Activated CD8-positive, alpha-beta T cell treated with anti-CD3 and anti-CD28 coated beads, Interleukin-2, amount 10 ng/mL, durations not matched to agents 7 days and 5 days (primary cell): ENCODE measurements at regions not wholly inside any gene's neighbourhood (a gene's known extent, or its start where the extent isn't known, plus 50 kb on each side); places are given as distances from the start of the nearest gene placed in this dataset.

ENCODE experiments used
- ATAC-seq: fragments of 150-1000 bp; cut with Tn5 transposase; one replicate; pipeline ENCODE4 v1.10.0; 2021; ENCODE audit warnings: moderate library complexity
- CTCF ChIA-PET: fragments of 350-600 bp; sonication (Branson Sonifier 250); formaldehyde crosslinking; loops from one replicate; lab custom pipeline; 2021; ENCODE audit warnings: antibody characterized with exemption; lab: Charles Lee
- POLR2A ChIA-PET: fragments of 350-600 bp; sonication (Branson Sonifier 250); formaldehyde crosslinking; loops from one replicate; lab custom pipeline; 2021; ENCODE audit warnings: antibody characterized with exemption; lab: Charles Lee
- DNase-seq: peaks from one replicate; pipeline ENCODE4 v3.0.0-alpha.2; 2020
- H3K27ac Mint-ChIP-seq: one replicate; pipeline ENCODE4 v1.8.0; 2021; ENCODE audit warnings: mild to moderate bottlenecking, mixed read lengths
- H3K27me3 Mint-ChIP-seq: one replicate; pipeline ENCODE4 v1.8.0; 2021; ENCODE audit warnings: low read depth, mixed read lengths
- H3K36me3 Mint-ChIP-seq: one replicate; pipeline ENCODE4 v1.8.0; 2021; ENCODE audit warnings: low read depth, mixed read lengths
- H3K4me1 Mint-ChIP-seq: one replicate; pipeline ENCODE4 v1.8.0; 2021; ENCODE audit warnings: low read depth, mixed read lengths
- H3K4me3 Mint-ChIP-seq: one replicate; pipeline ENCODE4 v1.8.0; 2021; ENCODE audit warnings: mild to moderate bottlenecking, mixed read lengths
- H3K9me3 Mint-ChIP-seq: one replicate; pipeline ENCODE4 v1.8.0; 2022; ENCODE audit warnings: mixed read lengths; ENCODE audit not compliant: insufficient read depth

DNA sequence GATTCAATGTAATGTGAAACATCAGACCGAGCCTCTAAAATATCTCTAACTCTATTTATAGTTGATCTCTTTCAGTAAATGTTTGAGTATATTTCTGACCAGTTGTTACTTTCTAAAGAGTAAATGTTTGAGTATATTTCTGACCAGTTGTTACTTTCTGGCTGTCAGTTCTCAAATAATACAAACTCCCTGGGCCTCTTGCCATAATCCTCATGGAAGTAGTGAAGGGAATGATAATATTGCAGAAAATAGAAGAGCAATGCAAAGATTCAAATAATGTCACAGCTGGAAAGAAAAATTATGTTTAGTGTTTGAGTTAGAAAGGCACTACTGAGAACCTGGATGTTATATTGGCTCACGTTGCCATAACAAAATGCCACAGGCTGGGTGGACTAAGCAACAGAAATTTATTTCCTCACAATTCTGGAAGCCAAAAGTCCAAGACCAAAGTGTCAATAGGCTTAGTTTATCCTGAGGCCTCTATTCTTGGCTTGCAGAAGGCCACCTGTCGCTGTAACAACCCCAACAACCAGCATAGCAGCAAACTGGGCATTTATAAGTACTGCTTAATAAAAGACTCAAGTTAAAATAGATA is 470.6 kb upstream of the BCHE start:
- H3K4me1 Mint-ChIP-seq = no peaks in the 10 kb centered on the region
- no peak overlapping the region for H3K4me3 Mint-ChIP-seq
- H3K27me3 Mint-ChIP-seq = no peaks in the 10 kb centered on the region
- POLR2A ChIA-PET = no interaction called here
- H3K27ac Mint-ChIP-seq = no peak overlapping the region
- ATAC-seq (no peak), DNase-seq (no peak)
- CTCF ChIA-PET = no interaction called here
- H3K36me3 Mint-ChIP-seq = no peaks in the 10 kb centered on the region
- H3K9me3 Mint-ChIP-seq = peaks cover 4% of the 10 kb centered on the region

DNA sequence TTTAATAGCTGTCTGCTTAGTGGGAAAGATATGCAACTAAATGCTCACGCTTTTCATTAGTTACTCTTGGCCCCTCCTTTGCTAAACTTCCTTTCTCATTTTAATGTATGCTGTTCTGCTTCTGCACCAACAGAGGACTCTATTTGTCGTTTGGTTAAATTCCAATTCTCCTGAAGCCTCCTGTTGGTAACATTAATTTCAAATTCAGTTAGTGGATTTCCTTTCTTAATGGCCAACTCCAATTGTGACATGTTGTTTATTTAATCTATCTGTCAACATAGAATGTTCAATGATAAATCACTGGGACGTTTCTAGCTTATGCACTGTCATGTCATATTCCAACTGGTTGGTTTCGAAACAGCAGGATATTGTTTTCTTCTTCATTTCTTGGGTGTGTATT is 467.4 kb upstream of the BCHE start:
- H3K27ac Mint-ChIP-seq = no peak overlapping the region
- no peaks in the 10 kb centered on the region for H3K27me3 Mint-ChIP-seq
- no peaks in the 10 kb centered on the region for H3K4me1 Mint-ChIP-seq
- ChIA-PET CTCF (no interaction called here), POLR2A (no interaction called here)
- ATAC-seq (no peak), DNase-seq (no peak)
- H3K36me3 Mint-ChIP-seq = no peaks in the 10 kb centered on the region
- no peak overlapping the region for H3K4me3 Mint-ChIP-seq
- peaks cover 4% of the 10 kb centered on the region for H3K9me3 Mint-ChIP-seq

DNA sequence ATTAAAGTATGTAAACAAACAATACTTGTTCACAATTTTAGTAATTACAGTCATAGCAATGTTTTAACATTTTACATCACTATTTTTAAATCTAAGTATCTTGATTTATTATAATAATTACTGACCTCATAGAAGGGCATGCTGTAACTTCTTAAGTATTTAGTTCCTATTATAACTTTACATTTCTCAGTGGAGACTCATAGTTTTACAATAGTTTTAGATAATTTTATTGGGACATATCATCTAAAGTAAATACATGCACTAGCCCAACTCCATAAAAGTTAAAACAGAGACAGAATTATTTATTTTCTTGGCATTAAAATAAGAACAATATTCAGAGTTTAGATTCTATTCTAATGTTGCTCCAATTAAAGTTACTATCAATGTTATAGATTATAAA is 466.5 kb upstream of the BCHE start:
- H3K27me3 Mint-ChIP-seq = no peaks in the 10 kb centered on the region
- no peak overlapping the region for H3K4me3 Mint-ChIP-seq
- H3K4me1 Mint-ChIP-seq = no peaks in the 10 kb centered on the region
- H3K9me3 Mint-ChIP-seq = peaks cover 4% of the 10 kb centered on the region
- H3K27ac Mint-ChIP-seq = no peak overlapping the region
- ATAC-seq (no peak), DNase-seq (no peak)
- H3K36me3 Mint-ChIP-seq = no peaks in the 10 kb centered on the region
- ChIA-PET POLR2A (no interaction called here), CTCF (no interaction called here)

DNA sequence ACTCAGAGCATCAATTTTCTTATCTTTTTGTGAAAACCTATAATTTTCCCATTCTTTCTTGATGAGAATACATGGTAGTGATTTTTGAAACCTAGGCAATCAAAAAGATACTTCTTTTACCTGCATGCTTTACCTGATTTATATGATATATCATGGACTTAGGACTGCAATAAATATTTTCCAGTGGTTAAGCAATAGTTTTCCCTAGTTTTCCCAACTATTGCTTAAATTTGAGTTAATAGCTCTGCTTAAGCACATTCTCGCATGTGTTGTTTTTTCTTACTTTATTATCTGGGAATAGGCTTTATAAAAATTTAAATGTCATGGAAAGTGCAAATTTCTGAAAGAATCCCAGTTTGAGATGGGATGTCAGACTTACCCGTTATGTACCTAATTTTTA is 465.1 kb upstream of the BCHE start:
- peaks cover 4% of the 10 kb centered on the region for H3K9me3 Mint-ChIP-seq
- no peak overlapping the region for H3K27ac Mint-ChIP-seq
- DNase-seq (no peak), ATAC-seq (no peak)
- H3K27me3 Mint-ChIP-seq = no peaks in the 10 kb centered on the region
- CTCF ChIA-PET = no interaction called here
- no peak overlapping the region for H3K4me3 Mint-ChIP-seq
- no peaks in the 10 kb centered on the region for H3K36me3 Mint-ChIP-seq
- no peaks in the 10 kb centered on the region for H3K4me1 Mint-ChIP-seq
- POLR2A ChIA-PET = no interaction called here

DNA sequence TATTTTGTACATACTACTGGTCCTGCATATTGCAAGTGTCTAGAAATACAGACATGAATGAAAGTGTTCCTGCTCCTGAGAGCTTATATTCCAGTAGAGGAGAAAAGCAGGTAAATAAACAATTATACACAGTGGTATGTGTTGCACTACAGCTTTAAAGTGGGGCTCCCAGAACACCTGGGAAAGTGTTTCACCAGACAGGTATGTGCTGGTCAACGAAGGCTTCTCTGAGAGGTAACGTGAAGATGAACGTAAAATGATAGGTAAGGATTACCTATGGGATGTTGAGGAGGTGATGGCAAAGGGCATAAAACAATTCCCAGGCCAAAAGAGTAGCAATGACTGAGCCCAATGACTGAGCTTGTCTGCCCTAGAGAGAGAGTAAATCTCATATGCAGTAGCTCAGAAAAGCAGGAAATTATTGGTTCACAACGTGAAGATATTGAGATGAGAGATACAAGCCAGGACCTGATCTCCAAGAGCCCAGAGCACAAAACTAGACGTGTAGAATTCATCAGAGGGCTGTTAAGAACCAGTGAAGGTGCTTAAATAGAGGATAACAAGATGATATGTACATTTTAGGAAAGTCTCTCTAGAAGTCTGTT is 459.1 kb upstream of the BCHE start:
- no peak overlapping the region for H3K4me3 Mint-ChIP-seq
- POLR2A ChIA-PET = no interaction called here
- CTCF ChIA-PET = no interaction called here

DNA sequence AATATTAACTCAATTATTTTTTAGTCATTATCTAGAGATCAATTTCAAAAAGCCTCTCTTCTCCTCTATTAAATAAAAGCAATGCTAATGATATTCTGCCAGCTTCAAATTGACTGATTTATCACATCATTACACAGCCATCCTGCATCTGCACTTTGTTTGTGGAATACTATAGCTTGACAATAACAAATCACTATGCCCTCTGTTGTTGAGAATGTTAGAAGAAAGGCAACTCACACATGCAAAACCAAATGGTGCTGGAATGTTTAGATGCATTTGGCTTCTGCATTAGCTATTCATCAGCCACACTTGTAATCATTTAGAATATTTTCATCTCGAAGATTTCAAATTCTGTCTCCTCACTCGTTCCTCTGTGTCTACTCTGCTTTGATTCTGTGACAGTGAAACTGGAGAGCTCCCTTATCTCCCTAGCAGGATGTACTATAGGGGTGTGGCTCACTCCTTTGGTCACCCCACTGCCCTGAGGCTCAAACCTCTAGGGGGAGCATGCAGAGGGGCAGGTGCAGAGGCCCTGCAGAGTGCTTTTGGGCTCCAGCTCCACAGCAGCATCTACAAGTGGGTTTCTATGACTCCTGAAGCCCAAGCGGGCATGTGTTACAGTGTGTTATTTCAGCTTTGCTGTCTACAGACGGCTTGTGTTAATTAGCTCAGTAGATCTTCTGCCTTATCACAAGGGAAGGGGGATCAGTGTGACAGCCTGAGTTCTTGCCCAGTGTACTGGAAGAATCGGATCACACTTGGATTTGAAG is 454.1 kb upstream of the BCHE start:
- ChIA-PET POLR2A (no interaction called here), CTCF (no interaction called here)
- Mint-ChIP-seq H3K27ac (no peak overlapping the region), H3K27me3 (no peaks in the 10 kb centered on the region), H3K4me3 (no peak overlapping the region), H3K4me1 (no peaks in the 10 kb centered on the region), H3K36me3 (no peaks in the 10 kb centered on the region), H3K9me3 (peaks cover 6% of the 10 kb centered on the region)
- DNase-seq = no peak
- ATAC-seq = no peak

More for the DNA sequence above, 459.1 kb upstream of the BCHE start:
- DNase-seq (no peak), ATAC-seq (no peak)
- no peak overlapping the region for H3K27ac Mint-ChIP-seq
- H3K4me1 Mint-ChIP-seq = no peaks in the 10 kb centered on the region
- H3K36me3 Mint-ChIP-seq = no peaks in the 10 kb centered on the region
- no peaks in the 10 kb centered on the region for H3K27me3 Mint-ChIP-seq
- H3K9me3 Mint-ChIP-seq = no peaks in the 10 kb centered on the region

DNA sequence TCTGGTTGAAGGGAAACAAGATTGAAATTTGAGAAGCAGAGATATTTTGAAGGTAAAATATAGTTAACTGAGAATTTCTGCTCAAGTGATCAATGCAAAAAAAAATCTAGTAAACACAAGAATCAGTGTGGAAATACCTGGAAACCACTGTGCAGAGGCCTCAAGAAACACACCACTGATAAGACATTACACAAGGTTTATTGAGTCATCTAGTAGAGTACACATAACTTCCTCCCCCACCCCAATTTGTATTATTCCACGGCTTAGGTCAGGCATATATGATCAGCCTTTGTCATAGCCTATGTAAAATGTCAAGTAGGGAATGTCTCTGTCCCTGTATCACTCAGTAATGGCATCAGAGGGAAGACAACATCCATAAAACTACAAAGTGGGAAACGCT is 447.8 kb upstream of the BCHE start:
- ATAC-seq = no peak
- ChIA-PET CTCF (no interaction called here), POLR2A (no interaction called here)
- no peaks in the 10 kb centered on the region for H3K27me3 Mint-ChIP-seq
- H3K36me3 Mint-ChIP-seq = no peaks in the 10 kb centered on the region
- H3K27ac Mint-ChIP-seq = no peak overlapping the region
- no peak overlapping the region for H3K4me3 Mint-ChIP-seq
- H3K9me3 Mint-ChIP-seq = peaks cover 17% of the 10 kb centered on the region
- no peaks in the 10 kb centered on the region for H3K4me1 Mint-ChIP-seq
- no peak for DNase-seq

DNA sequence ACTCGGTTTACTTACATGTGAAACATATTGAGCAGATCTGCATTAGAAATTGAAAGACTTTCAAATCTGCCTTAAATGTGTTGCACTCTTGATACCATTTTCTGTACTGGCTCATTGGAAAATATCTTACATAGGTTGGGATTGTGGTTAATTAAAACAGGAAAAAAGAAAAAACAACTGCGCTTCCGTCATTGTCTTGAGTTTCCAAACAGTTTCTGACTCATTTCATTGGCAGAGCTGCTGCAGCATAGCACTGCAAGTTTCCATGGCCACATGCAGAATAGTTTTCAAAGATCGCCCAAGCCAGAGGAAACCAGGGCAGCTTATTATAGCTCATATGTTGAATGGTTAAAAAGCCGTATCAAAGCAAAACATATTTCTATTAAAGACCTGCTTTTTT is 446.6 kb upstream of the BCHE start:
- DNase-seq (no peak), ATAC-seq (no peak)
- ChIA-PET CTCF (no interaction called here), POLR2A (no interaction called here)
- Mint-ChIP-seq H3K36me3 (no peaks in the 10 kb centered on the region), H3K4me1 (no peaks in the 10 kb centered on the region), H3K4me3 (no peak overlapping the region), H3K27ac (no peak overlapping the region), H3K27me3 (no peaks in the 10 kb centered on the region), H3K9me3 (peaks cover 17% of the 10 kb centered on the region)

DNA sequence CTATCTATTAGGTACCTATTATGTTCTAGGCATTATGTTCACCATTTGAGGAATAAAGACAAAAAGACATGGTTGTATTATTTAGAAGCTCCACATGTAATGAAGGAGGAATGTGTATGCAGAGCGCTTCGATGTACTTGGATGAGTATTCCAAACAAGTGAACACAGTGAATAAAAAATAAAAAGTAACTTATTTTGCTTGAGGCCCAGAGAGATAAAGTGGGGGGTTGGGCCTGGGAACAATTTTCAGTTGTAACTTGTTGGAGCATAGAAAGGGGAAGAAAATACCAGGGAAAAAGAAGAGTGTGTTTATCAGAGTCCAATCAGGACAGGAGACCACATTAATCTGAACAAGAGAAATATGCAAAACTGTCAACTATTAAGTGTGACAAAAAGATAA is 445.7 kb upstream of the BCHE start:
- no peak for DNase-seq
- Mint-ChIP-seq H3K27ac (no peak overlapping the region), H3K9me3 (peaks cover 17% of the 10 kb centered on the region), H3K4me3 (no peak overlapping the region), H3K4me1 (no peaks in the 10 kb centered on the region), H3K36me3 (no peaks in the 10 kb centered on the region), H3K27me3 (no peaks in the 10 kb centered on the region)
- CTCF ChIA-PET = no interaction called here
- ATAC-seq = no peak
- POLR2A ChIA-PET = no interaction called here

DNA sequence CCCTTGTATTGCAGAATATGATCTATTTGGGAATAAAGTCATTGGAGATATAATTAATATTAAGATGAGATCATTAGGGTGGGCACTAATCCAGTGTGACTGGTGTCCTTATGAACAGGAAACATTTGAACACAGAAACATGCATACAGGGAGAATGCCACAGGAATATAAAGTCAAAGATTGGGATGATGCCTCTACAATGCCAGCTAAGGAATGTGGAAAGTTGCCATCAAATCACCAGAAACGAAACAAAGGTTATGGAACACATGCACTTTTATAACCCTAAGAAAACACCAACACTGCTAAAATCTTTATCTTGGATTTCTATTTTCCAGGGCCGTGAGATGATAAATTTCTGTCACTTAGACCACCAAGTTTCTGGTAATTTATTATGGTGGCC is 442.4 kb upstream of the BCHE start:
- H3K27me3 Mint-ChIP-seq = no peaks in the 10 kb centered on the region
- ChIA-PET POLR2A (no interaction called here), CTCF (no interaction called here)
- H3K27ac Mint-ChIP-seq = no peak overlapping the region
- no peaks in the 10 kb centered on the region for H3K4me1 Mint-ChIP-seq
- DNase-seq (no peak), ATAC-seq (no peak)
- H3K4me3 Mint-ChIP-seq = no peak overlapping the region
- peaks cover 10% of the 10 kb centered on the region for H3K9me3 Mint-ChIP-seq
- no peaks in the 10 kb centered on the region for H3K36me3 Mint-ChIP-seq

DNA sequence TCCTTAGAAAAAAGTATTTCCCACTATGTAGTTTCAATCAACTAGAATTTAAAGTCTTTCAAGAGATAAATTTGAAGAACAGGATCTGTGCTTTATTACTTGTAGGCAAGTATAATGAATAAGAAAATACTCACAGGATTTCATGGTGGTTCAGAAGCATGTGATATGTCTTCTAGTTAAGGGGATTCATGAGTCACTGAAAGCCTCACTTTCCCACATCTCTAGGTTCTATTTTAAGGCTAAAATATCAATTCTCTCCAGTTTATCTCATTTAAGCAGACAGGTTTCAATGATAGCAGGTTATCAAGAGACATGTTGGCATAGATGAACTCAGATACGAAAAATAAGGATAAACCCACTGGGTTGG is 437.8 kb upstream of the BCHE start:
- ChIA-PET POLR2A (no interaction called here), CTCF (no interaction called here)
- peaks cover 3% of the 10 kb centered on the region for H3K9me3 Mint-ChIP-seq
- H3K36me3 Mint-ChIP-seq = no peaks in the 10 kb centered on the region
- DNase-seq = no peak
- no peak overlapping the region for H3K4me3 Mint-ChIP-seq
- no peak overlapping the region for H3K27ac Mint-ChIP-seq
- ATAC-seq = no peak
- H3K27me3 Mint-ChIP-seq = no peaks in the 10 kb centered on the region
- H3K4me1 Mint-ChIP-seq = no peaks in the 10 kb centered on the region

DNA sequence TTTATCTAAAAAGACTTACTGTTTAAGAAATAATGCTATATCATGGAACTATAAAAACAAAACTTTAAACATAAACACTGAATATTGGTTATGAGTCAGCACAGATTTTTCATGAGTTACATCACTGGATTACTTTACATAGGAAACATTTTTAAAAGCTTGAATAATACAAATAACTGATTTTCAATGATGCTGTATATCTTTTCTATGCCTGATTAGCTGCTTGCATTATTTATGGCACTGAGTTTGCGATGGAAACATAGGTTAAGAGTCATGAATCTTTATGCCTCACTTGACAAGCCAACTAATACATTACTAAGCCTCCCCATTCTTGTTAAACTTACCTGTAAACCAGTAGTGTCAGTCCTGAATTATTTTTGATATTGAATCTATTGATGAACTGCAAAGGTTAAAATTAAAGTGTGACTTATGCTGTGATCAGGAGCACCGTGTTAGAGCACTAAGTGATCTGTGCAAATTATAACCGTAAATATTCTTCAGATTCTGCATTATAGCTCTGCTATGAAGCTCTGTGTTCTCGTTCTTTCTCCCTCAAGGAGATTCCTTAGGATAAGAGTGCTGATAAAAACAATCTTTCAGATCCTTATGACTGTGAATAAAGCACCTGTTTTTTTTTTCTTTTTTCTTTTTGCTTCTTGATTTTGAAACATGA is 437.3 kb upstream of the BCHE start:
- CTCF ChIA-PET = no interaction called here
- no peak for DNase-seq
- POLR2A ChIA-PET = no interaction called here

More for the DNA sequence above, 437.3 kb upstream of the BCHE start:
- H3K4me1 Mint-ChIP-seq = no peaks in the 10 kb centered on the region
- H3K9me3 Mint-ChIP-seq = peaks cover 3% of the 10 kb centered on the region
- no peaks in the 10 kb centered on the region for H3K36me3 Mint-ChIP-seq
- no peak overlapping the region for H3K4me3 Mint-ChIP-seq
- no peak overlapping the region for H3K27ac Mint-ChIP-seq
- H3K27me3 Mint-ChIP-seq = no peaks in the 10 kb centered on the region
- ATAC-seq = no peak
